ENCODE measurements at regions not wholly inside any gene's neighbourhood (a gene's known extent, or its start where the extent isn't known, plus 50 kb on each side); places are given as distances from the start of the nearest gene placed in this dataset.

- DNase-seq = no peak
Measured at GRCh38 chr16:55076053-55076452, 145.4 kb downstream of the IRX5 start.

- no peak for DNase-seq
Measured at GRCh38 chr16:55077266-55077665, 146.6 kb downstream of the IRX5 start.

- DNase-seq = no peak
Measured at GRCh38 chr16:55078153-55078552, 147.5 kb downstream of the IRX5 start.

GRCh38 chr16:55078699-55079410 lies 148.2 kb downstream of the IRX5 start:
- DNase-seq = no peak

- no peak for DNase-seq
Measured at GRCh38 chr16:55081622-55082590, 151.2 kb downstream of the IRX5 start.

GRCh38 chr16:55082591-55082976 lies 151.9 kb downstream of the IRX5 start:
- DNase-seq = no peak

- DNase-seq = no peak
Measured at GRCh38 chr16:55083052-55083451, 152.4 kb downstream of the IRX5 start.

GRCh38 chr16:55088098-55088497 lies 157.4 kb downstream of the IRX5 start:
- DNase-seq = no peak

GRCh38 chr16:55089600-55089999 lies 158.9 kb downstream of the IRX5 start:
- DNase-seq = no peak

GRCh38 chr16:55091213-55091870 lies 160.7 kb downstream of the IRX5 start:
- no peak for DNase-seq

- DNase-seq = no peak
Measured at GRCh38 chr16:55091871-55092230, 161.2 kb downstream of the IRX5 start.

GRCh38 chr16:55100100-55100499 lies 169.4 kb downstream of the IRX5 start:
- DNase-seq = no peak

GRCh38 chr16:55101026-55101425 lies 170.4 kb downstream of the IRX5 start:
- DNase-seq = no peak

- no peak for DNase-seq
Measured at GRCh38 chr16:55102077-55102476, 171.4 kb downstream of the IRX5 start.

- no peak for DNase-seq
Measured at GRCh38 chr16:55102531-55102930, 171.9 kb downstream of the IRX5 start.

- no peak for DNase-seq
Measured at GRCh38 chr16:55107851-55108250, 177.2 kb downstream of the IRX5 start.

- DNase-seq = no peak
Measured at GRCh38 chr16:55113210-55113609, 182.5 kb downstream of the IRX5 start.

- DNase-seq = no peak
Measured at GRCh38 chr16:55115506-55115905, 184.8 kb downstream of the IRX5 start.

GRCh38 chr16:55116165-55116920 lies 185.7 kb downstream of the IRX5 start:
- no peak for DNase-seq

GRCh38 chr16:55118701-55119260 lies 188.1 kb downstream of the IRX5 start:
- DNase-seq = no peak

- DNase-seq = no peak
Measured at GRCh38 chr16:55120408-55120807, 189.7 kb downstream of the IRX5 start.

GRCh38 chr16:55120826-55121225 lies 190.2 kb downstream of the IRX5 start:
- DNase-seq = no peak

- no peak for DNase-seq
Measured at GRCh38 chr16:55123652-55124051, 193.0 kb downstream of the IRX5 start.
